ENCODE measurements at regions not wholly inside any gene's neighbourhood (a gene's known extent, or its start where the extent isn't known, plus 50 kb on each side); places are given as distances from the start of the nearest gene placed in this dataset.

DNA sequence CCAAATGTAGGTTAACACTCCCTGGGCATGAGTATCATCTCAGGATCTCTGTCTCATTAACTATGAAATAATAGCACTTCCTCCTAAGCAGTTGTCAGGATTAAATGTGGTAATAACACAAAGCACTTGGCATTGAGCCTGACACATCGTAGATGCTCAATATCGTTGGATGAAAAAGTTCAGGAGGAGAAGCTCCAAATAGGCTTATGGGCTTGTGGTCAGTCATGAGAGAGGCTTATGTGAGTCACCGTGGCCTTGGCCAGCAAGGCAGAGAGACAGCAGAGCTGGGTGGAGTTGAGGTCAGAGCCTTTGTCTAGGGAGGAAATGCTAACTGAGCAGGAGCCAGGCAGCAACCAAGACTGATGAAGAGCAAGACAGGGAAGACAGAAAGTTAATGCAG is 68.3 kb upstream of the PPM1B start:
- Histone ChIP-seq H3K27ac (ENCODE audit: insufficient read depth, low read depth, low read length) (no peak overlapping the region), H2AFZ (ENCODE audit: low read depth, low read length) (no peak overlapping the region), H3K4me2 (ENCODE audit: insufficient read depth, low read length) (no peak overlapping the region), H3K9ac (replicated peaks; ENCODE audit: extremely low read depth, insufficient read depth, low read length) (no peak overlapping the region), H3K4me1 (ENCODE audit: control insufficient read depth, extremely low read depth, insufficient read depth, low read length) (no peaks in the 10 kb centered on the region), H3K9me1 (replicated peaks; ENCODE audit: control insufficient read depth, extremely low read depth, insufficient read depth, low read length) (no peaks in the 10 kb centered on the region), H4K20me1 (replicated peaks; ENCODE audit: control insufficient read depth, extremely low read depth, insufficient read depth, low read length) (no peaks in the 10 kb centered on the region), H3K9me3 (replicated peaks; ENCODE audit: control insufficient read depth, insufficient read depth, low read length) (no peaks in the 10 kb centered on the region), H3K4me3 (replicated peaks in 1 of 3; ENCODE audit: insufficient read depth in 1 of 3, low read depth in 1 of 3, low read length in 3 of 3) (no peak overlapping the region), H3K79me2 (ENCODE audit: control insufficient read depth, insufficient read depth, low read length) (no peaks in the 10 kb centered on the region), H3K36me3 (ENCODE audit: control insufficient read depth in 2 of 2, extremely low read depth in 1 of 2, insufficient read depth in 2 of 2, low read length in 2 of 2) (no peaks in the 10 kb centered on the region), H3K27me3 (ENCODE audit: control insufficient read depth in 2 of 2, insufficient read depth in 2 of 2, low read length in 2 of 2) (no peaks in the 10 kb centered on the region)
- DNase-seq (ENCODE audit: low read depth, low spot score), result peak; percentile 52
- ChIA-PET CTCF (interaction anchor here (1.2 kb wide), 1 partner anchor 12 kb away, joined by 5 read pairs; no protein-coding TSS in a partner anchor), POLR2A (no interaction called here)
- BruUV-seq (replicated peaks), result no TSS peak
- TF ChIP-seq JUN (IDR thresholded peaks at IDR 0.05; ENCODE audit: borderline replicate concordance, insufficient read depth, insufficient read length, low read depth), result no peak
- TF ChIP-seq FOS (IDR thresholded peaks at IDR 0.05; ENCODE audit: borderline replicate concordance, insufficient read depth, low read length), result peak; percentile 55
- TF ChIP-seq GATA2 (IDR thresholded peaks at IDR 0.05; ENCODE audit: insufficient read depth, insufficient read length, low read depth, low read length), result no peak
- no peak for TF ChIP-seq MYC (IDR thresholded peaks at IDR 0.05; ENCODE audit: low read depth, low read length)
- peak; percentile 88 for FAIRE-seq
- intact Hi-C loops (cut with micrococcal nuclease), result no loop called here
- dilution Hi-C loops (cut with MboI; ENCODE audit: extremely low pct_ligation_motif_present, low sequenced_read_pairs), result no loop called here

DNA sequence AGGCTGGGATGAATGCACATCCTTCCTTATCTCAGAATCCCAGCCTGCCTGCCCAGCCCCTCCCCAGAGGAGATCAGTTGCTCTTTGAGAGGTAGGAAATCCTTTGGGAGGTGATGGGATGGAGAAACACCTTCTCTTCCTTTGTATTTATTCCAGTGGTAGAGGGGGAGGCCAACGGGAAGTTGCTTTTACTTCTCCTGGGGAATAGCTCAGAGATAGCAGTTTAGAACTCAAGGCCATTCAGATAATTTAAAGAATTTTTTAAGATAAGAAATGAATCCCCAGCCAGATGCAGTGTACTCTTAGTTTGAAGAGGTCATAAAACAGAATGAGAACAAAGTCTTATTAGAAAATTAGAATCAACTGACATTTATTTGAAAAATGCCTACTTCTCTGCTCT is 67.4 kb upstream of the PPM1B start:
- BruUV-seq (replicated peaks), result no TSS peak
- TF ChIP-seq EZH2 (IDR thresholded peaks at IDR 0.05; ENCODE audit: borderline replicate concordance, low read depth, low read length, severe bottlenecking), result no peak
- TF ChIP-seq FOS (IDR thresholded peaks at IDR 0.05; ENCODE audit: borderline replicate concordance, insufficient read depth, low read length), result no peak
- H3K27me3 ChIP-seq (ENCODE audit: control insufficient read depth in 2 of 2, insufficient read depth in 2 of 2, low read length in 2 of 2), result no peaks in the 10 kb centered on the region
- no peaks in the 10 kb centered on the region for H3K4me1 ChIP-seq (ENCODE audit: control insufficient read depth, extremely low read depth, insufficient read depth, low read length)
- no peak for DNase-seq (ENCODE audit: low read depth, low spot score)
- H3K27ac ChIP-seq (ENCODE audit: insufficient read depth, low read depth, low read length), result no peak overlapping the region
- H3K4me2 ChIP-seq (ENCODE audit: insufficient read depth, low read length), result no peak overlapping the region
- H3K9me3 ChIP-seq (replicated peaks; ENCODE audit: control insufficient read depth, insufficient read depth, low read length), result no peaks in the 10 kb centered on the region
- H3K9me1 ChIP-seq (replicated peaks; ENCODE audit: control insufficient read depth, extremely low read depth, insufficient read depth, low read length), result no peaks in the 10 kb centered on the region
- no peaks in the 10 kb centered on the region for H4K20me1 ChIP-seq (replicated peaks; ENCODE audit: control insufficient read depth, extremely low read depth, insufficient read depth, low read length)
- H3K36me3 ChIP-seq (ENCODE audit: control insufficient read depth in 2 of 2, extremely low read depth in 1 of 2, insufficient read depth in 2 of 2, low read length in 2 of 2), result no peaks in the 10 kb centered on the region
- CTCF ChIA-PET, result interaction anchor here (1.2 kb wide), 1 partner anchor 13 kb away, joined by 5 read pairs; no protein-coding TSS in a partner anchor
- intact Hi-C loops (cut with micrococcal nuclease), result no loop called here
- FAIRE-seq, result no peak
- H2AFZ ChIP-seq (ENCODE audit: low read depth, low read length), result no peak overlapping the region
- H3K4me3 ChIP-seq (replicated peaks in 1 of 3; ENCODE audit: insufficient read depth in 1 of 3, low read depth in 1 of 3, low read length in 3 of 3), result no peak overlapping the region
- H3K79me2 ChIP-seq (ENCODE audit: control insufficient read depth, insufficient read depth, low read length), result no peaks in the 10 kb centered on the region
- dilution Hi-C loops (cut with MboI; ENCODE audit: extremely low pct_ligation_motif_present, low sequenced_read_pairs), result no loop called here
- POLR2A ChIA-PET, result no interaction called here
- no peak overlapping the region for H3K9ac ChIP-seq (replicated peaks; ENCODE audit: extremely low read depth, insufficient read depth, low read length)
